ENCODE measurements at regions not wholly inside any gene's neighbourhood (a gene's known extent, or its start where the extent isn't known, plus 50 kb on each side); places are given as distances from the start of the nearest gene placed in this dataset.

GRCh38 chr10:33103863-33104379 is 145.9 kb upstream of the ITGB1 start (continued):
- no peak for TF ChIP-seq CBX8 (IDR thresholded peaks at IDR 0.05; ENCODE audit: borderline replicate concordance, low read depth, low read length)
- no peak for TF ChIP-seq NANOG (IDR thresholded peaks at IDR 0.05; ENCODE audit: insufficient read depth, low read depth, low read length, poor library complexity, severe bottlenecking)
- no peak for TF ChIP-seq KDM5A (IDR thresholded peaks at IDR 0.05; ENCODE audit: low read length)
- TF ChIP-seq CTBP2 (IDR thresholded peaks at IDR 0.05; ENCODE audit: borderline replicate concordance, insufficient read depth, insufficient read length, low read length) = no peak
- no peak for TF ChIP-seq GABPA (IDR thresholded peaks at IDR 0.05; ENCODE audit: borderline replicate concordance, insufficient read depth, low read length)
- no peak for TF ChIP-seq SIRT6 (IDR thresholded peaks at IDR 0.05; ENCODE audit: low read length)
- TF ChIP-seq HDAC6 (IDR thresholded peaks at IDR 0.05; ENCODE audit: low read depth, low read length) = no peak
- TF ChIP-seq RFX5 (IDR thresholded peaks at IDR 0.05; ENCODE audit: borderline replicate concordance, low read depth, low read length) = no peak
- TF ChIP-seq MAFK (IDR thresholded peaks at IDR 0.05; ENCODE audit: low read depth, low read length) = no peak

Measured in H1 (cell line).